GM23338 (cell line): ENCODE measurements at regions not wholly inside any gene's neighbourhood (a gene's known extent, or its start where the extent isn't known, plus 50 kb on each side); places are given as distances from the start of the nearest gene placed in this dataset.

Experiments
- CREB1 ChIP-seq: fragments of 250-450 bp; sonication (Bioruptor Pico); IDR thresholded peaks from 2 replicates; pipeline ENCODE4 v1.5.0; 2020; ENCODE audit warnings: low read depth, mild to moderate bottlenecking, moderate library complexity
- CTCF ChIP-seq, 2 experiments: fragments of 200-600 bp in 1 of 2; sonication (generic) in 1 of 2; conservative IDR thresholded peaks; 2 replicates each; pipeline versions ENCODE4 v1.5.1 to v1.6.1; 2016 to 2017; ENCODE audit warnings: antibody characterized with exemption in 2 of 2, low read depth in 2 of 2, mild to moderate bottlenecking in 2 of 2, moderate library complexity in 1 of 2
- ETS1 ChIP-seq: IDR thresholded peaks from 2 replicates; pipeline ENCODE4 v1.6.1; 2016; ENCODE audit warnings: antibody characterized with exemption
- EZH2 ChIP-seq: fragments of 200-600 bp; sonication (generic); IDR thresholded peaks from one replicate; pipeline ENCODE4 v1.8.0; 2017; ENCODE audit warnings: antibody characterized with exemption, mild to moderate bottlenecking, low read depth; ENCODE audit not compliant: unreplicated experiment
- EZH2phosphoT487 ChIP-seq: fragments of 200-600 bp; sonication (generic); IDR thresholded peaks from one replicate; pipeline ENCODE4 v1.8.1; 2018; ENCODE audit warnings: antibody characterized with exemption; ENCODE audit not compliant: unreplicated experiment
- JUNB ChIP-seq: IDR thresholded peaks from one replicate; pipeline ENCODE4 v1.6.1; 2016; ENCODE audit warnings: antibody characterized with exemption; ENCODE audit not compliant: unreplicated experiment
- NANOG ChIP-seq: IDR thresholded peaks from 2 replicates; pipeline ENCODE4 v1.6.1; 2016; ENCODE audit warnings: antibody characterized with exemption, borderline replicate concordance
- POLR2AphosphoS5 ChIP-seq: IDR thresholded peaks from 2 replicates; pipeline ENCODE4 v1.6.1; 2016; ENCODE audit warnings: antibody characterized with exemption, low read depth
- REST ChIP-seq: IDR thresholded peaks from one replicate; pipeline ENCODE4 v1.6.1; 2018; ENCODE audit warnings: antibody characterized with exemption; ENCODE audit not compliant: unreplicated experiment
- STAT1 ChIP-seq: IDR thresholded peaks from one replicate; pipeline ENCODE4 v1.6.1; 2016; ENCODE audit warnings: antibody characterized with exemption; ENCODE audit not compliant: unreplicated experiment
- ZNF331 ChIP-seq: fragments of 250-450 bp; sonication (Bioruptor Pico); IDR thresholded peaks from 2 replicates; pipeline ENCODE4 v1.5.0; 2020; ENCODE audit warnings: low read depth, mild to moderate bottlenecking, moderate library complexity

GRCh38 chr9:11653867-11654266 is 1039.3 kb upstream of the TYRP1 start:
- TF ChIP-seq CTCF (conservative IDR thresholded peaks at IDR 0.05; ENCODE audit: low read depth in 2 of 2) (no peak), CREB1 (CRISPR knock-in tag) (no peak), EZH2 (no peak), REST (no peak), EZH2phosphoT487 (no peak), ZNF331 (CRISPR knock-in tag) (no peak), POLR2AphosphoS5 (no peak), ETS1 (no peak), NANOG (no peak), JUNB (no peak), STAT1 (no peak)
